WTC11 (cell line): ENCODE measurements at regions not wholly inside any gene's neighbourhood (a gene's known extent, or its start where the extent isn't known, plus 50 kb on each side); places are given as distances from the start of the nearest gene placed in this dataset.

Source experiments
- ATAC-seq: fragments of 200-7000 bp; cut with Tn5 transposase; 2 replicates; pipeline ENCODE4 v1.10.0; 2021; ENCODE audit warnings: mild to moderate bottlenecking, moderate library complexity
- CTCF ChIA-PET: fragments of 300-600 bp; sonication (Branson Sonifier 250); formaldehyde crosslinking; loops from one replicate; lab custom pipeline; 2021; ENCODE audit warnings: antibody characterized with exemption; lab: Charles Lee
- POLR2A ChIA-PET: fragments of 350-600 bp; sonication (Branson Sonifier 250); formaldehyde crosslinking; loops from one replicate; lab custom pipeline; 2021; ENCODE audit warnings: antibody characterized with exemption; lab: Charles Lee
- DNase-seq: peaks from one replicate; pipeline ENCODE4 v3.0.0; 2021; ENCODE audit warnings: low spot score
- H3K27ac Mint-ChIP-seq: 2 replicates; pipeline ENCODE4 v1.8.0; 2021; ENCODE audit warnings: mixed read lengths
- H3K27me3 Mint-ChIP-seq: 2 replicates; pipeline ENCODE4 v1.8.0; 2021; ENCODE audit warnings: low read depth, mild to moderate bottlenecking, moderate library complexity, mixed read lengths
- H3K36me3 Mint-ChIP-seq: 2 replicates; pipeline ENCODE4 v1.8.0; 2021; ENCODE audit warnings: mixed read lengths
- H3K4me1 Mint-ChIP-seq: 2 replicates; pipeline ENCODE4 v1.8.0; 2022; ENCODE audit warnings: mixed read lengths
- H3K4me3 Mint-ChIP-seq: 2 replicates; pipeline ENCODE4 v1.8.0; 2021; ENCODE audit warnings: mild to moderate bottlenecking, moderate library complexity, mixed read lengths
- H3K9me3 Mint-ChIP-seq: 2 replicates; pipeline ENCODE4 v1.8.0; 2021; ENCODE audit warnings: mixed read lengths
- ATF1 ChIP-seq: sonication (generic); formaldehyde crosslinking; IDR thresholded peaks from 2 replicates; pipeline ENCODE4 v1.8.1; 2023; ENCODE audit warnings: mild to moderate bottlenecking, moderate library complexity, missing genetic modification reagents
- CREM ChIP-seq: sonication (generic); formaldehyde crosslinking; IDR thresholded peaks from 2 replicates; pipeline ENCODE4 v1.8.1; 2022; ENCODE audit warnings: mild to moderate bottlenecking, missing genetic modification reagents, moderate library complexity
- ELF4 ChIP-seq: sonication (generic); formaldehyde crosslinking; IDR thresholded peaks from 2 replicates; pipeline ENCODE4 v1.8.1; 2022; ENCODE audit warnings: low read depth, mild to moderate bottlenecking, moderate library complexity, missing genetic modification reagents
- GRHL2 ChIP-seq: fragments of 250-450 bp; sonication (Bioruptor Pico); IDR thresholded peaks from 2 replicates; pipeline ENCODE4 v1.8.0; 2022; ENCODE audit warnings: mild to moderate bottlenecking, moderate library complexity; ENCODE audit not compliant: insufficient replicate concordance, severe bottlenecking
- MYBL2 ChIP-seq: sonication (generic); formaldehyde crosslinking; IDR thresholded peaks from 2 replicates; pipeline ENCODE4 v1.8.1; 2023; ENCODE audit warnings: mild to moderate bottlenecking, moderate library complexity, missing genetic modification reagents
- NR1H2 ChIP-seq: sonication (generic); formaldehyde crosslinking; IDR thresholded peaks from 2 replicates; pipeline ENCODE4 v1.9.0; 2021; ENCODE audit warnings: mild to moderate bottlenecking, moderate library complexity, missing genetic modification reagents
- NR3C1 ChIP-seq: sonication (generic); formaldehyde crosslinking; conservative IDR thresholded peaks from 2 replicates; pipeline ENCODE4 v1.8.1; 2023; ENCODE audit warnings: low read depth, mild to moderate bottlenecking, missing genetic modification reagents
- TEAD1 ChIP-seq: sonication (generic); formaldehyde crosslinking; IDR thresholded peaks from 2 replicates; pipeline ENCODE4 v1.8.0; 2022; ENCODE audit warnings: mild to moderate bottlenecking, missing genetic modification reagents
- ZNF138 ChIP-seq: sonication (generic); formaldehyde crosslinking; conservative IDR thresholded peaks from 2 replicates; pipeline ENCODE4 v1.8.1; 2022; ENCODE audit warnings: mild to moderate bottlenecking, moderate library complexity, missing genetic modification reagents
- TF ChIP-seq, protein P1 (sequence below): sonication (generic); formaldehyde crosslinking; IDR thresholded peaks from 2 replicates; pipeline ENCODE4 v1.8.0; 2022; ENCODE audit warnings: missing genetic modification reagents
- TF ChIP-seq, protein P2 (sequence below): sonication (generic); formaldehyde crosslinking; IDR thresholded peaks from 2 replicates; pipeline ENCODE4 v1.8.1; 2023; ENCODE audit warnings: mild to moderate bottlenecking, missing genetic modification reagents
- TF ChIP-seq, protein P3 (sequence below): fragments of 250-450 bp; sonication (Bioruptor Pico); IDR thresholded peaks from 2 replicates; pipeline ENCODE4 v1.9.0; 2021; ENCODE audit warnings: moderate library complexity, mild to moderate bottlenecking, inconsistent platforms, borderline replicate concordance
- TF ChIP-seq, protein P4 (sequence below): sonication (generic); formaldehyde crosslinking; conservative IDR thresholded peaks from 2 replicates; pipeline ENCODE4 v1.8.1; 2023; ENCODE audit warnings: mild to moderate bottlenecking, low read depth, missing genetic modification reagents, moderate library complexity
- TF ChIP-seq, protein P5 (sequence below): sonication (generic); formaldehyde crosslinking; IDR thresholded peaks from 2 replicates; pipeline ENCODE4 v1.8.1; 2023; ENCODE audit warnings: mild to moderate bottlenecking, moderate library complexity, missing genetic modification reagents
- TF ChIP-seq, protein P6 (sequence below): sonication (generic); formaldehyde crosslinking; IDR thresholded peaks from 2 replicates; pipeline ENCODE4 v1.8.0; 2023; ENCODE audit warnings: missing genetic modification reagents
- TF ChIP-seq, protein P7 (sequence below): sonication (generic); formaldehyde crosslinking; IDR thresholded peaks from 2 replicates; pipeline ENCODE4 v1.8.1; 2022; ENCODE audit warnings: missing genetic modification reagents, borderline replicate concordance
- TF ChIP-seq, protein P8 (sequence below): fragments of 200-600 bp; IDR thresholded peaks from 2 replicates; pipeline ENCODE4 v1.8.0; 2022; ENCODE audit warnings: antibody characterized with exemption

DNA sequence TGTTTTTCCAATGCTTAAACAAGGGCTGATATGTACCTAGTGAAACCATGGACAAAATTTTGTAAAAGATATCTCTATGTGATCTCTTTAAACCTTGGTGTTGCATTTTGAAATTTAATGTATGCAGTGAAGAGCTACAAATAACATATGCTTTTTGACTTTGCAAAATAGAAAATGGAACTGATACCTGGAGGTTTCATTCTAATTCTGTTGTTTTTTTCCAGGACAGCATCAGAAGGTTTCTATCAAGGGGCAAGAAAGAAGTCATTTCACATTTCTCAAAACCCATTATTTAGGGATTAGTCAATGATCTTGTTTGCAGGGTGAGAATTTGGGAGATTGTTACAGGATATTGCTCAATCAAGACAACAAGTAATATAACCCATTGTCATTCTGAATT is 549.3 kb downstream of the CDY2B start (continued):
- TF ChIP-seq, protein P1, sequence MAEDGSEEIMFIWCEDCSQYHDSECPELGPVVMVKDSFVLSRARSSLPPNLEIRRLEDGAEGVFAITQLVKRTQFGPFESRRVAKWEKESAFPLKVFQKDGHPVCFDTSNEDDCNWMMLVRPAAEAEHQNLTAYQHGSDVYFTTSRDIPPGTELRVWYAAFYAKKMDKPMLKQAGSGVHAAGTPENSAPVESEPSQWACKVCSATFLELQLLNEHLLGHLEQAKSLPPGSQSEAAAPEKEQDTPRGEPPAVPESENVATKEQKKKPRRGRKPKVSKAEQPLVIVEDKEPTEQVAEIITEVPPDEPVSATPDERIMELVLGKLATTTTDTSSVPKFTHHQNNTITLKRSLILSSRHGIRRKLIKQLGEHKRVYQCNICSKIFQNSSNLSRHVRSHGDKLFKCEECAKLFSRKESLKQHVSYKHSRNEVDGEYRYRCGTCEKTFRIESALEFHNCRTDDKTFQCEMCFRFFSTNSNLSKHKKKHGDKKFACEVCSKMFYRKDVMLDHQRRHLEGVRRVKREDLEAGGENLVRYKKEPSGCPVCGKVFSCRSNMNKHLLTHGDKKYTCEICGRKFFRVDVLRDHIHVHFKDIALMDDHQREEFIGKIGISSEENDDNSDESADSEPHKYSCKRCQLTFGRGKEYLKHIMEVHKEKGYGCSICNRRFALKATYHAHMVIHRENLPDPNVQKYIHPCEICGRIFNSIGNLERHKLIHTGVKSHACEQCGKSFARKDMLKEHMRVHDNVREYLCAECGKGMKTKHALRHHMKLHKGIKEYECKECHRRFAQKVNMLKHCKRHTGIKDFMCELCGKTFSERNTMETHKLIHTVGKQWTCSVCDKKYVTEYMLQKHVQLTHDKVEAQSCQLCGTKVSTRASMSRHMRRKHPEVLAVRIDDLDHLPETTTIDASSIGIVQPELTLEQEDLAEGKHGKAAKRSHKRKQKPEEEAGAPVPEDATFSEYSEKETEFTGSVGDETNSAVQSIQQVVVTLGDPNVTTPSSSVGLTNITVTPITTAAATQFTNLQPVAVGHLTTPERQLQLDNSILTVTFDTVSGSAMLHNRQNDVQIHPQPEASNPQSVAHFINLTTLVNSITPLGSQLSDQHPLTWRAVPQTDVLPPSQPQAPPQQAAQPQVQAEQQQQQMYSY (CRISPR knock-in tag) = no peak
- TF ChIP-seq ELF4 = no peak
- TF ChIP-seq, protein P2, sequence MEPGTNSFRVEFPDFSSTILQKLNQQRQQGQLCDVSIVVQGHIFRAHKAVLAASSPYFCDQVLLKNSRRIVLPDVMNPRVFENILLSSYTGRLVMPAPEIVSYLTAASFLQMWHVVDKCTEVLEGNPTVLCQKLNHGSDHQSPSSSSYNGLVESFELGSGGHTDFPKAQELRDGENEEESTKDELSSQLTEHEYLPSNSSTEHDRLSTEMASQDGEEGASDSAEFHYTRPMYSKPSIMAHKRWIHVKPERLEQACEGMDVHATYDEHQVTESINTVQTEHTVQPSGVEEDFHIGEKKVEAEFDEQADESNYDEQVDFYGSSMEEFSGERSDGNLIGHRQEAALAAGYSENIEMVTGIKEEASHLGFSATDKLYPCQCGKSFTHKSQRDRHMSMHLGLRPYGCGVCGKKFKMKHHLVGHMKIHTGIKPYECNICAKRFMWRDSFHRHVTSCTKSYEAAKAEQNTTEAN (CRISPR knock-in tag) = no peak
- no peak for TF ChIP-seq CREM
- TF ChIP-seq, protein P3, sequence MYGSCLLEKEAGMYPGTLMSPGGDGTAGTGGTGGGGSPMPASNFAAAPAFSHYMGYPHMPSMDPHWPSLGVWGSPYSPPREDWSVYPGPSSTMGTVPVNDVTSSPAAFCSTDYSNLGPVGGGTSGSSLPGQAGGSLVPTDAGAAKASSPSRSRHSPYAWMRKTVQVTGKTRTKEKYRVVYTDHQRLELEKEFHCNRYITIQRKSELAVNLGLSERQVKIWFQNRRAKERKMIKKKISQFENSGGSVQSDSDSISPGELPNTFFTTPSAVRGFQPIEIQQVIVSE (CRISPR knock-in tag) = no peak
- TF ChIP-seq NR3C1 = no peak

DNA sequence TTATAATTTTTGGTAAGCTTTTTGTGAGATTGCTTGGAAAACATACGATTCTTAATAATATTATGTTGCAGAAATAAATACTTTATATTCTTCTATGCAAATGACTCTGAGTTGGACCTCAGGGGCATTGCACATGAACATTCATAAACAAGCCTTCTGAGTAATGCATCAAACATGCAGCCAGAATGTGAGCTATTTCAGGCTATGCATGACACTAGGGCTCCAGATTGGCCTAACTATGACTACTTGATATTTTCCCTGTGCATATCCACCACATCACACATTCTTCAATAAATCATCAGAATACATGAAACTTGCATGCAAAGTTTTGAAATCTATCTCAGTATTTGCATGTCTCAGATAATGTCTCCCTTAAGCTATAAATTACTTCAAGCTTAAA is 560.1 kb downstream of the CDY2B start:
- Mint-ChIP-seq H3K27me3 (no peaks in the 10 kb centered on the region), H3K27ac (no peak overlapping the region), H3K9me3 (peaks cover 15% of the 10 kb centered on the region; the same call in 1 of the 2 replicates), H3K4me3 (no peak overlapping the region), H3K36me3 (peaks cover 8% of the 10 kb centered on the region; the same call in 1 of the 2 replicates), H3K4me1 (no peaks in the 10 kb centered on the region)
- ATAC-seq (no peak), DNase-seq (no peak)
- CTCF ChIA-PET = no interaction called here
- POLR2A ChIA-PET = no interaction called here
- TF ChIP-seq, protein P4, sequence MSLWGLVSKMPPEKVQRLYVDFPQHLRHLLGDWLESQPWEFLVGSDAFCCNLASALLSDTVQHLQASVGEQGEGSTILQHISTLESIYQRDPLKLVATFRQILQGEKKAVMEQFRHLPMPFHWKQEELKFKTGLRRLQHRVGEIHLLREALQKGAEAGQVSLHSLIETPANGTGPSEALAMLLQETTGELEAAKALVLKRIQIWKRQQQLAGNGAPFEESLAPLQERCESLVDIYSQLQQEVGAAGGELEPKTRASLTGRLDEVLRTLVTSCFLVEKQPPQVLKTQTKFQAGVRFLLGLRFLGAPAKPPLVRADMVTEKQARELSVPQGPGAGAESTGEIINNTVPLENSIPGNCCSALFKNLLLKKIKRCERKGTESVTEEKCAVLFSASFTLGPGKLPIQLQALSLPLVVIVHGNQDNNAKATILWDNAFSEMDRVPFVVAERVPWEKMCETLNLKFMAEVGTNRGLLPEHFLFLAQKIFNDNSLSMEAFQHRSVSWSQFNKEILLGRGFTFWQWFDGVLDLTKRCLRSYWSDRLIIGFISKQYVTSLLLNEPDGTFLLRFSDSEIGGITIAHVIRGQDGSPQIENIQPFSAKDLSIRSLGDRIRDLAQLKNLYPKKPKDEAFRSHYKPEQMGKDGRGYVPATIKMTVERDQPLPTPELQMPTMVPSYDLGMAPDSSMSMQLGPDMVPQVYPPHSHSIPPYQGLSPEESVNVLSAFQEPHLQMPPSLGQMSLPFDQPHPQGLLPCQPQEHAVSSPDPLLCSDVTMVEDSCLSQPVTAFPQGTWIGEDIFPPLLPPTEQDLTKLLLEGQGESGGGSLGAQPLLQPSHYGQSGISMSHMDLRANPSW (CRISPR knock-in tag) = no peak
- TF ChIP-seq, protein P5, sequence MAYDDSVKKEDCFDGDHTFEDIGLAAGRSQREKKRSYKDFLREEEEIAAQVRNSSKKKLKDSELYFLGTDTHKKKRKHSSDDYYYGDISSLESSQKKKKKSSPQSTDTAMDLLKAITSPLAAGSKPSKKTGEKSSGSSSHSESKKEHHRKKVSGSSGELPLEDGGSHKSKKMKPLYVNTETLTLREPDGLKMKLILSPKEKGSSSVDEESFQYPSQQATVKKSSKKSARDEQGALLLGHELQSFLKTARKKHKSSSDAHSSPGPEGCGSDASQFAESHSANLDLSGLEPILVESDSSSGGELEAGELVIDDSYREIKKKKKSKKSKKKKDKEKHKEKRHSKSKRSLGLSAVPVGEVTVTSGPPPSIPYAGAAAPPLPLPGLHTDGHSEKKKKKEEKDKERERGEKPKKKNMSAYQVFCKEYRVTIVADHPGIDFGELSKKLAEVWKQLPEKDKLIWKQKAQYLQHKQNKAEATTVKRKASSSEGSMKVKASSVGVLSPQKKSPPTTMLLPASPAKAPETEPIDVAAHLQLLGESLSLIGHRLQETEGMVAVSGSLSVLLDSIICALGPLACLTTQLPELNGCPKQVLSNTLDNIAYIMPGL (CRISPR knock-in tag) = no peak
- TF ChIP-seq NR1H2 (no peak), MYBL2 (CRISPR knock-in tag) (no peak), ELF4 (no peak), ATF1 (CRISPR knock-in tag) (no peak), ZNF138 (CRISPR knock-in tag) (no peak), TEAD1 (CRISPR knock-in tag) (no peak), GRHL2 (CRISPR knock-in tag) (no peak)
- TF ChIP-seq, protein P6, sequence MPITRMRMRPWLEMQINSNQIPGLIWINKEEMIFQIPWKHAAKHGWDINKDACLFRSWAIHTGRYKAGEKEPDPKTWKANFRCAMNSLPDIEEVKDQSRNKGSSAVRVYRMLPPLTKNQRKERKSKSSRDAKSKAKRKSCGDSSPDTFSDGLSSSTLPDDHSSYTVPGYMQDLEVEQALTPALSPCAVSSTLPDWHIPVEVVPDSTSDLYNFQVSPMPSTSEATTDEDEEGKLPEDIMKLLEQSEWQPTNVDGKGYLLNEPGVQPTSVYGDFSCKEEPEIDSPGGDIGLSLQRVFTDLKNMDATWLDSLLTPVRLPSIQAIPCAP (CRISPR knock-in tag) = no peak
- TF ChIP-seq, protein P7, sequence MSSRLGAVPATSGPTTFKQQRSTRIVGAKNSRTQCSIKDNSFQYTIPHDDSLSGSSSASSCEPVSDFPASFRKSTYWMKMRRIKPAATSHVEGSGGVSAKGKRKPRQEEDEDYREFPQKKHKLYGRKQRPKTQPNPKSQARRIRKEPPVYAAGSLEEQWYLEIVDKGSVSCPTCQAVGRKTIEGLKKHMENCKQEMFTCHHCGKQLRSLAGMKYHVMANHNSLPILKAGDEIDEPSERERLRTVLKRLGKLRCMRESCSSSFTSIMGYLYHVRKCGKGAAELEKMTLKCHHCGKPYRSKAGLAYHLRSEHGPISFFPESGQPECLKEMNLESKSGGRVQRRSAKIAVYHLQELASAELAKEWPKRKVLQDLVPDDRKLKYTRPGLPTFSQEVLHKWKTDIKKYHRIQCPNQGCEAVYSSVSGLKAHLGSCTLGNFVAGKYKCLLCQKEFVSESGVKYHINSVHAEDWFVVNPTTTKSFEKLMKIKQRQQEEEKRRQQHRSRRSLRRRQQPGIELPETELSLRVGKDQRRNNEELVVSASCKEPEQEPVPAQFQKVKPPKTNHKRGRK (CRISPR knock-in tag) = no peak
- TF ChIP-seq, protein P8, sequence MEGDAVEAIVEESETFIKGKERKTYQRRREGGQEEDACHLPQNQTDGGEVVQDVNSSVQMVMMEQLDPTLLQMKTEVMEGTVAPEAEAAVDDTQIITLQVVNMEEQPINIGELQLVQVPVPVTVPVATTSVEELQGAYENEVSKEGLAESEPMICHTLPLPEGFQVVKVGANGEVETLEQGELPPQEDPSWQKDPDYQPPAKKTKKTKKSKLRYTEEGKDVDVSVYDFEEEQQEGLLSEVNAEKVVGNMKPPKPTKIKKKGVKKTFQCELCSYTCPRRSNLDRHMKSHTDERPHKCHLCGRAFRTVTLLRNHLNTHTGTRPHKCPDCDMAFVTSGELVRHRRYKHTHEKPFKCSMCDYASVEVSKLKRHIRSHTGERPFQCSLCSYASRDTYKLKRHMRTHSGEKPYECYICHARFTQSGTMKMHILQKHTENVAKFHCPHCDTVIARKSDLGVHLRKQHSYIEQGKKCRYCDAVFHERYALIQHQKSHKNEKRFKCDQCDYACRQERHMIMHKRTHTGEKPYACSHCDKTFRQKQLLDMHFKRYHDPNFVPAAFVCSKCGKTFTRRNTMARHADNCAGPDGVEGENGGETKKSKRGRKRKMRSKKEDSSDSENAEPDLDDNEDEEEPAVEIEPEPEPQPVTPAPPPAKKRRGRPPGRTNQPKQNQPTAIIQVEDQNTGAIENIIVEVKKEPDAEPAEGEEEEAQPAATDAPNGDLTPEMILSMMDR = no peak
- TF ChIP-seq, protein P2 (CRISPR knock-in tag) = no peak
